K562 (cell line): ENCODE measurements at regions not wholly inside any gene's neighbourhood (a gene's known extent, or its start where the extent isn't known, plus 50 kb on each side); places are given as distances from the start of the nearest gene placed in this dataset.

Experiments
- ATAC-seq: fragments of 200-7000 bp; cut with Tn5 transposase; 3 replicates; pipeline ENCODE4 v1.9.1; 2020; ENCODE audit warnings: moderate library complexity
- BruUV-seq: library from RNA; stranded (reverse); fragments of 400-500 nt; replicated peaks from 2 replicates; lab custom pipeline; 2021; lab: Mats Ljungman, UMichigan
- CTCF ChIA-PET: fragments of 300-600 bp; formaldehyde crosslinking; extraction: SDS; loops from one replicate; lab custom pipeline; 2021; ENCODE audit warnings: low intra/inter-chr PET ratio; lab: Yijun Ruan, JAX
- POLR2A ChIA-PET: fragments of 300-600, 350-650 bp; sonication (Branson Sonifier 250); formaldehyde crosslinking; extraction: SDS; loops from one replicate; lab custom pipeline; 2021; ENCODE audit warnings: antibody characterized with exemption, inconsistent platforms; lab: Yijun Ruan, JAX
- DNase-seq, 4 experiments: peaks; one replicate each; pipeline versions ENCODE4 v3.0.0 to v3.0.0-alpha.2; 2011 to 2018; ENCODE audit warnings: low spot score in 3 of 4, mixed read lengths in 3 of 4; ENCODE audit errors: extremely low read depth in 1 of 4
- FAIRE-seq: peaks from 2 replicates; lab custom pipeline; 2011; peaks lifted over from hg19 to GRCh38; lab: Jason Lieb, UNC
- H2AFZ ChIP-seq: 2 replicates; pipeline ENCODE4 v1.6.0; 2011; ENCODE audit warnings: low read depth, low read length, control low read depth, inconsistent platforms
- H3K27ac ChIP-seq: fragments of 200-600 bp; 3 replicates; pipeline ENCODE4 v1.8.0; 2011; ENCODE audit warnings: low read depth, mild to moderate bottlenecking, control low read depth, inconsistent platforms, low read length, moderate library complexity, mixed read lengths; ENCODE audit errors: extremely low read depth
- H3K27me3 ChIP-seq, 2 experiments: fragments of 300-600 bp in 1 of 2; 2 replicates in 1 of 2; 3 replicates in 1 of 2; pipeline versions ENCODE4 v1.6.0 to v1.8.0; 2011; ENCODE audit warnings: inconsistent platforms in 2 of 2, low read length in 2 of 2, mild to moderate bottlenecking in 1 of 2, mixed read lengths in 1 of 2, moderate library complexity in 1 of 2; ENCODE audit not compliant: control insufficient read depth in 2 of 2, insufficient read depth in 2 of 2
- H3K36me3 ChIP-seq: fragments of 300-600 bp; 3 replicates; pipeline ENCODE4 v1.8.0; 2011; ENCODE audit warnings: mild to moderate bottlenecking, low read length, inconsistent platforms; ENCODE audit not compliant: control insufficient read depth, insufficient read depth
- H3K4me1 ChIP-seq, 2 experiments: fragments of 200-600 bp in 1 of 2; replicated peaks in 1 of 2; 2 replicates in 1 of 2; 3 replicates in 1 of 2; pipeline versions ENCODE4 v1.5.1 to v1.8.0; 2011; ENCODE audit warnings: inconsistent platforms in 2 of 2, low read length in 2 of 2, mild to moderate bottlenecking in 1 of 2, mixed read lengths in 1 of 2, moderate library complexity in 1 of 2; ENCODE audit not compliant: control insufficient read depth in 2 of 2, insufficient read depth in 2 of 2
- H3K4me2 ChIP-seq: 2 replicates; pipeline ENCODE4 v1.6.1; 2011; ENCODE audit warnings: low read length, control low read depth, inconsistent platforms, mixed read lengths; ENCODE audit not compliant: insufficient read depth
- H3K4me3 ChIP-seq: fragments of 200-600 bp; sonication (generic), shearing (Covaris generic); 2 replicates; pipeline ENCODE4 v1.5.1; 2016; ENCODE audit warnings: control low read depth, inconsistent platforms
- H3K79me2 ChIP-seq: fragments of 200-600 bp; 3 replicates; pipeline ENCODE4 v1.8.0; 2011; ENCODE audit warnings: low read length, inconsistent platforms; ENCODE audit not compliant: control insufficient read depth, insufficient read depth
- H3K9ac ChIP-seq, 2 experiments: 2 replicates each; pipeline versions ENCODE4 v1.6.0 to v1.6.1; 2011; ENCODE audit warnings: low read depth in 2 of 2, low read length in 2 of 2, control low read depth in 1 of 2, inconsistent platforms in 1 of 2, mild to moderate bottlenecking in 1 of 2, mixed read lengths in 1 of 2; ENCODE audit not compliant: insufficient read depth in 1 of 2
- H3K9me1 ChIP-seq: one replicate; pipeline ENCODE4 v1.6.0; 2011; ENCODE audit warnings: inconsistent platforms, mild to moderate bottlenecking, low read length, moderate library complexity; ENCODE audit not compliant: control insufficient read depth, insufficient read depth
- H3K9me3 ChIP-seq: replicated peaks from 2 replicates; pipeline ENCODE4 v1.5.1; 2011; ENCODE audit warnings: low read depth, low read length, inconsistent platforms; ENCODE audit not compliant: control insufficient read depth, insufficient read depth
- H4K20me1 ChIP-seq: replicated peaks from 2 replicates; pipeline ENCODE4 v1.6.1; 2011; ENCODE audit warnings: low read length, inconsistent platforms, mixed read lengths; ENCODE audit not compliant: control insufficient read depth, insufficient read depth
- CBX3 ChIP-seq, 2 experiments: IDR thresholded peaks; 1 replicate in 1 of 2; 2 replicates in 1 of 2; pipeline ENCODE4 v1.6.1; 2012; ENCODE audit warnings: inconsistent platforms in 2 of 2, low read length in 2 of 2, borderline replicate concordance in 1 of 2, control low read depth in 1 of 2
- CHCHD3 ChIP-seq: fragments of 250-450 bp; sonication (Bioruptor Pico); IDR thresholded peaks from 2 replicates; pipeline ENCODE4 v2.1.2; 2022; ENCODE audit warnings: mild to moderate bottlenecking
- EGR1 ChIP-seq: fragments of 450-650 bp; conservative IDR thresholded peaks from 2 replicates; pipeline ENCODE4 v1.6.1; 2017; ENCODE audit warnings: mild to moderate bottlenecking
- ELF1 ChIP-seq: fragments of 200-800 bp; sonication (Bioruptor generic); IDR thresholded peaks from 2 replicates; pipeline ENCODE4 v1.6.1; 2016; ENCODE audit warnings: missing genetic modification characterization, missing compliant biosample characterization
- EP400 ChIP-seq: fragments of 450-650 bp; IDR thresholded peaks from 2 replicates; pipeline ENCODE4 v1.6.1; 2017; ENCODE audit warnings: antibody characterized with exemption, mild to moderate bottlenecking, moderate library complexity
- HEY1 ChIP-seq: fragments of 250-450 bp; sonication (Bioruptor Pico); IDR thresholded peaks from 2 replicates; pipeline ENCODE4 v1.5.0; 2020; ENCODE audit warnings: mild to moderate bottlenecking, moderate library complexity, borderline replicate concordance
- PHF20 ChIP-seq: fragments of 450-650 bp; IDR thresholded peaks from 2 replicates; pipeline ENCODE4 v1.6.1; 2018; ENCODE audit not compliant: partially characterized antibody
- SIX5 ChIP-seq, 2 experiments: IDR thresholded peaks; 2 replicates each; pipeline ENCODE4 v1.6.1; 2011; ENCODE audit warnings: low read length in 2 of 2, borderline replicate concordance in 1 of 2, low read depth in 1 of 2, mild to moderate bottlenecking in 1 of 2, moderate library complexity in 1 of 2; ENCODE audit not compliant: insufficient read depth in 1 of 2
- STAT5B ChIP-seq: fragments of 250-450 bp; sonication (Bioruptor Pico); IDR thresholded peaks from 2 replicates; pipeline ENCODE4 v1.8.0; 2021; ENCODE audit warnings: mild to moderate bottlenecking, inconsistent platforms
- TOE1 ChIP-seq, 2 experiments: fragments of 450-650 bp in 1 of 2; sonication (generic) in 1 of 2; formaldehyde crosslinking in 1 of 2; IDR thresholded peaks; 2 replicates each; pipeline versions ENCODE4 v1.7.1 to v1.8.0; 2016 to 2022; ENCODE audit warnings: borderline replicate concordance in 2 of 2, mild to moderate bottlenecking in 2 of 2, antibody characterized with exemption in 1 of 2, inconsistent platforms in 1 of 2, low read depth in 1 of 2, missing genetic modification reagents in 1 of 2, moderate library complexity in 1 of 2
- in situ Hi-C: fragments of 300-500 bp; cut with MboI; formaldehyde crosslinking; loops from 4 replicates; pipeline ENCODE4 v1.15.0; 2018; ENCODE audit warnings: inconsistent platforms, mixed read lengths
- intact Hi-C: fragments of 100-400 bp; cut with micrococcal nuclease; formaldehyde crosslinking; loops from 2 replicates; pipeline ENCODE4 v1.14.2; 2022
- TF ChIP-seq, protein P1 (sequence below): IDR thresholded peaks from 3 replicates; pipeline ENCODE4 v1.6.1; 2011; ENCODE audit warnings: borderline replicate concordance, mild to moderate bottlenecking; ENCODE audit not compliant: insufficient read length, insufficient read depth
- TF ChIP-seq, protein P2 (sequence below): fragments of 250-450 bp; sonication (Bioruptor Pico); IDR thresholded peaks from 2 replicates; pipeline ENCODE4 v1.8.0; 2021; ENCODE audit warnings: mild to moderate bottlenecking, moderate library complexity
- TF ChIP-seq, protein P3 (sequence below): sonication (generic); formaldehyde crosslinking; IDR thresholded peaks from 2 replicates; pipeline ENCODE4 v1.8.0; 2022; ENCODE audit warnings: missing genetic modification reagents, mild to moderate bottlenecking, borderline replicate concordance

DNA sequence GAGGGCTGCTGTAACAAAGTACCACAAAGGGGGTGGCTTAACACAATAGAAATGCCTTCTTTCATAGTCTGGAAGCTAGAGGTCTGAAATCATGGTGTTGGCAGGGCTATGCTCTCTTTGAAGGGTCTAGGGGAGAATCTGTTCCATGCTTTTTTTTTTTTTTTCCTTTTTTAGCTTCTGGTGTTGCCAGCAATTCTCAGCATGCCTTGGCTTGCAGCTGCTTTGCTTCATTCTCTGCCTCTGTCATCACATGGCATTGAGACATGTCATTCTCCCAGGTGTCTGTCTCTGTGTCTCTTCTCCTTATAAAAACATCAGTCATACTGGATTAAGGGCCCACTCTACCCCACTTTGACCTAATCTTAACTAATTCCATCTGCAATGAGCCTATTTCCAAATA is 78.6 kb upstream of the BOD1L1 start:
- DNase-seq = no peak
- no peak for FAIRE-seq
- no peak overlapping the region for H3K27ac ChIP-seq
- POLR2A ChIA-PET = no interaction called here
- TF ChIP-seq CBX3 (IDR thresholded peaks at IDR 0.05; ENCODE audit: borderline replicate concordance in 1 of 2, low read length in 2 of 2) (no peak), SIX5 (IDR thresholded peaks at IDR 0.05; ENCODE audit: borderline replicate concordance in 1 of 2, insufficient read depth in 1 of 2, low read depth in 1 of 2, low read length in 2 of 2) (no peak), EGR1 (no peak), STAT5B (CRISPR knock-in tag) (no peak), PHF20 (no peak), CHCHD3 (CRISPR knock-in tag) (no peak), EP400 (no peak), HEY1 (no peak), ELF1 (tag) (no peak), TOE1 (IDR thresholded peaks at IDR 0.05; ENCODE audit: borderline replicate concordance) (no peak), TOE1 (CRISPR knock-in tag; IDR thresholded peaks at IDR 0.05; ENCODE audit: borderline replicate concordance, low read depth) (no peak)
- TF ChIP-seq, protein P1, sequence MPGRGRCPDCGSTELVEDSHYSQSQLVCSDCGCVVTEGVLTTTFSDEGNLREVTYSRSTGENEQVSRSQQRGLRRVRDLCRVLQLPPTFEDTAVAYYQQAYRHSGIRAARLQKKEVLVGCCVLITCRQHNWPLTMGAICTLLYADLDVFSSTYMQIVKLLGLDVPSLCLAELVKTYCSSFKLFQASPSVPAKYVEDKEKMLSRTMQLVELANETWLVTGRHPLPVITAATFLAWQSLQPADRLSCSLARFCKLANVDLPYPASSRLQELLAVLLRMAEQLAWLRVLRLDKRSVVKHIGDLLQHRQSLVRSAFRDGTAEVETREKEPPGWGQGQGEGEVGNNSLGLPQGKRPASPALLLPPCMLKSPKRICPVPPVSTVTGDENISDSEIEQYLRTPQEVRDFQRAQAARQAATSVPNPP = no peak
- TF ChIP-seq, protein P2, sequence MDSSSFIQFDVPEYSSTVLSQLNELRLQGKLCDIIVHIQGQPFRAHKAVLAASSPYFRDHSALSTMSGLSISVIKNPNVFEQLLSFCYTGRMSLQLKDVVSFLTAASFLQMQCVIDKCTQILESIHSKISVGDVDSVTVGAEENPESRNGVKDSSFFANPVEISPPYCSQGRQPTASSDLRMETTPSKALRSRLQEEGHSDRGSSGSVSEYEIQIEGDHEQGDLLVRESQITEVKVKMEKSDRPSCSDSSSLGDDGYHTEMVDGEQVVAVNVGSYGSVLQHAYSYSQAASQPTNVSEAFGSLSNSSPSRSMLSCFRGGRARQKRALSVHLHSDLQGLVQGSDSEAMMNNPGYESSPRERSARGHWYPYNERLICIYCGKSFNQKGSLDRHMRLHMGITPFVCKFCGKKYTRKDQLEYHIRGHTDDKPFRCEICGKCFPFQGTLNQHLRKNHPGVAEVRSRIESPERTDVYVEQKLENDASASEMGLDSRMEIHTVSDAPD (CRISPR knock-in tag) = no peak
- TF ChIP-seq, protein P3, sequence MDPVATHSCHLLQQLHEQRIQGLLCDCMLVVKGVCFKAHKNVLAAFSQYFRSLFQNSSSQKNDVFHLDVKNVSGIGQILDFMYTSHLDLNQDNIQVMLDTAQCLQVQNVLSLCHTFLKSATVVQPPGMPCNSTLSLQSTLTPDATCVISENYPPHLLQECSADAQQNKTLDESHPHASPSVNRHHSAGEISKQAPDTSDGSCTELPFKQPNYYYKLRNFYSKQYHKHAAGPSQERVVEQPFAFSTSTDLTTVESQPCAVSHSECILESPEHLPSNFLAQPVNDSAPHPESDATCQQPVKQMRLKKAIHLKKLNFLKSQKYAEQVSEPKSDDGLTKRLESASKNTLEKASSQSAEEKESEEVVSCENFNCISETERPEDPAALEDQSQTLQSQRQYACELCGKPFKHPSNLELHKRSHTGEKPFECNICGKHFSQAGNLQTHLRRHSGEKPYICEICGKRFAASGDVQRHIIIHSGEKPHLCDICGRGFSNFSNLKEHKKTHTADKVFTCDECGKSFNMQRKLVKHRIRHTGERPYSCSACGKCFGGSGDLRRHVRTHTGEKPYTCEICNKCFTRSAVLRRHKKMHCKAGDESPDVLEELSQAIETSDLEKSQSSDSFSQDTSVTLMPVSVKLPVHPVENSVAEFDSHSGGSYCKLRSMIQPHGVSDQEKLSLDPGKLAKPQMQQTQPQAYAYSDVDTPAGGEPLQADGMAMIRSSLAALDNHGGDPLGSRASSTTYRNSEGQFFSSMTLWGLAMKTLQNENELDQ = no peak
- H3K9ac ChIP-seq = no peak overlapping the region
- H4K20me1 ChIP-seq = no peaks in the 10 kb centered on the region
- H3K79me2 ChIP-seq = no peaks in the 10 kb centered on the region
- ATAC-seq = no peak
- no peaks in the 10 kb centered on the region for H3K4me1 ChIP-seq
- intact Hi-C loops (no loop called here), in situ Hi-C loops (no loop called here)
- CTCF ChIA-PET = no interaction called here
- H3K9me3 ChIP-seq = no peaks in the 10 kb centered on the region
- no peak overlapping the region for H3K4me3 ChIP-seq
- no peak overlapping the region for H3K4me2 ChIP-seq
- no peaks in the 10 kb centered on the region for H3K9me1 ChIP-seq
- no peak overlapping the region for H2AFZ ChIP-seq
- no peaks in the 10 kb centered on the region for H3K27me3 ChIP-seq
- no TSS peak for BruUV-seq
- H3K36me3 ChIP-seq = no peaks in the 10 kb centered on the region
